ENCODE measurements at regions not wholly inside any gene's neighbourhood (a gene's known extent, or its start where the extent isn't known, plus 50 kb on each side); places are given as distances from the start of the nearest gene placed in this dataset.

- FAIRE-seq (no peak), DNase-seq (ENCODE audit: low spot score) (no peak), ATAC-seq (no peak)
- Histone ChIP-seq H3K27ac (ENCODE audit: extremely low read length, insufficient read depth, low read length) (no peak overlapping the region), H3K27me3 (ENCODE audit: control insufficient read depth in 1 of 2, insufficient read depth in 2 of 2, low read length in 2 of 2) (no peaks in the 10 kb centered on the region), H3K36me3 (replicated peaks in 1 of 2; ENCODE audit: control insufficient read depth in 1 of 2, insufficient read depth in 2 of 2, low read length in 2 of 2) (no peaks in the 10 kb centered on the region), H3K4me1 (ENCODE audit: insufficient read depth, low read length) (no peaks in the 10 kb centered on the region), H4K20me1 (ENCODE audit: insufficient read depth, low read length) (no peaks in the 10 kb centered on the region), H3K4me2 (ENCODE audit: low read depth, low read length) (no peak overlapping the region), H3K79me2 (ENCODE audit: insufficient read depth, low read length) (no peaks in the 10 kb centered on the region), H3K9ac (ENCODE audit: insufficient read depth, low read depth, low read length) (no peak overlapping the region), H2AFZ (ENCODE audit: low read length) (no peak overlapping the region), H3K9me3 (ENCODE audit: low read length) (no peaks in the 10 kb centered on the region), H3K4me3 (replicated peaks in 1 of 3; ENCODE audit: insufficient read depth in 1 of 3, low read depth in 2 of 3, low read length in 3 of 3) (no peak overlapping the region)
- intact Hi-C loops (cut with micrococcal nuclease; ENCODE audit: unreplicated experiment) (no loop called here), in situ Hi-C loops (cut with HindIII; ENCODE audit: extremely low pct_ligation_motif_present, low pct_unique_long_range_greater_than_20kb) (no loop called here)
- BruUV-seq (replicated peaks) = no TSS peak
- CTCF ChIA-PET (ENCODE audit: low intra/inter-chr PET ratio, low total read pairs) = no interaction called here
- POLR2A ChIA-PET = no interaction called here
- TF ChIP-seq ZNF512B (CRISPR knock-in tag; IDR thresholded peaks at IDR 0.05; ENCODE audit: borderline replicate concordance) = no peak
- WGBS (ENCODE audit: low lambda C conversion rate) = 0% methylated on average over 3 of the region's 3 CpGs
Measured at GRCh38 chr9:18349530-18349929, 124.4 kb upstream of the ADAMTSL1 start.

- no peak overlapping the region for H3K4me2 ChIP-seq (ENCODE audit: low read depth, low read length)
- FAIRE-seq (no peak), ATAC-seq (no peak), DNase-seq (ENCODE audit: low spot score) (no peak)
- H3K9ac ChIP-seq (ENCODE audit: insufficient read depth, low read depth, low read length) = no peak overlapping the region
- ChIA-PET CTCF (ENCODE audit: low intra/inter-chr PET ratio, low total read pairs) (no interaction called here), POLR2A (no interaction called here)
- no peak overlapping the region for H3K4me3 ChIP-seq (replicated peaks in 1 of 3; ENCODE audit: insufficient read depth in 1 of 3, low read depth in 2 of 3, low read length in 3 of 3)
- 3% methylated on average over 3 of the region's 3 CpGs for WGBS (ENCODE audit: low lambda C conversion rate)
- no peaks in the 10 kb centered on the region for H3K9me3 ChIP-seq (ENCODE audit: low read length)
- no peak overlapping the region for H2AFZ ChIP-seq (ENCODE audit: low read length)
- no peaks in the 10 kb centered on the region for H3K27me3 ChIP-seq (ENCODE audit: control insufficient read depth in 1 of 2, insufficient read depth in 2 of 2, low read length in 2 of 2)
- no peak overlapping the region for H3K27ac ChIP-seq (ENCODE audit: extremely low read length, insufficient read depth, low read length)
- BruUV-seq (replicated peaks) = no TSS peak
- no peak for TF ChIP-seq ESRRA (CRISPR knock-in tag; IDR thresholded peaks at IDR 0.05; ENCODE audit: low read depth)
- no peak for TF ChIP-seq EHMT2 (IDR thresholded peaks at IDR 0.05; ENCODE audit: borderline replicate concordance, low read depth, low read length)
- TF ChIP-seq TBL1XR1 (IDR thresholded peaks at IDR 0.05; ENCODE audit: borderline replicate concordance, low read length, partially characterized antibody) = no peak
- TF ChIP-seq FOXP1 (IDR thresholded peaks at IDR 0.05) = no peak
- no peak for TF ChIP-seq FOXP1 (CRISPR knock-in tag; IDR thresholded peaks at IDR 0.05)
- no peak for TF ChIP-seq STAG1 (CRISPR knock-in tag; IDR thresholded peaks at IDR 0.05)
- no peak for TF ChIP-seq ZNF747 (CRISPR knock-in tag; IDR thresholded peaks at IDR 0.05; ENCODE audit: borderline replicate concordance)
- TF ChIP-seq KDM2A (CRISPR knock-in tag; IDR thresholded peaks at IDR 0.05; ENCODE audit: borderline replicate concordance, low read depth) = no peak
- in situ Hi-C loops (cut with HindIII; ENCODE audit: extremely low pct_ligation_motif_present, low pct_unique_long_range_greater_than_20kb) = no loop called here
- no peaks in the 10 kb centered on the region for H3K36me3 ChIP-seq (replicated peaks in 1 of 2; ENCODE audit: control insufficient read depth in 1 of 2, insufficient read depth in 2 of 2, low read length in 2 of 2)
- no peaks in the 10 kb centered on the region for H4K20me1 ChIP-seq (ENCODE audit: insufficient read depth, low read length)
- intact Hi-C loops (cut with micrococcal nuclease; ENCODE audit: unreplicated experiment) = no loop called here
- H3K4me1 ChIP-seq (ENCODE audit: insufficient read depth, low read length) = no peaks in the 10 kb centered on the region
- H3K79me2 ChIP-seq (ENCODE audit: insufficient read depth, low read length) = no peaks in the 10 kb centered on the region
Measured at GRCh38 chr9:18350036-18350435, 123.9 kb upstream of the ADAMTSL1 start.

Data from HepG2 (cell line).